PC-3 (cell line): ENCODE measurements at regions not wholly inside any gene's neighbourhood (a gene's known extent, or its start where the extent isn't known, plus 50 kb on each side); places are given as distances from the start of the nearest gene placed in this dataset.

ENCODE experiments used
- EZH2 ChIP-seq: fragments of 300-600 bp; sonication (generic); IDR thresholded peaks from one replicate; pipeline ENCODE4 v1.6.1; 2017; ENCODE audit warnings: antibody characterized with exemption, mild to moderate bottlenecking, low read length; ENCODE audit not compliant: unreplicated experiment
- EZH2phosphoT487 ChIP-seq: fragments of 300-600 bp; sonication (generic); IDR thresholded peaks from 2 replicates; pipeline ENCODE4 v1.6.1; 2018; ENCODE audit warnings: mild to moderate bottlenecking, antibody characterized with exemption, low read length, borderline replicate concordance
- TF ChIP-seq, protein P1 (sequence below): fragments of 300-600 bp; sonication (generic); conservative IDR thresholded peaks from 2 replicates; pipeline ENCODE4 v1.5.1; 2017; ENCODE audit warnings: antibody characterized with exemption, low read depth, mild to moderate bottlenecking, low read length

DNA sequence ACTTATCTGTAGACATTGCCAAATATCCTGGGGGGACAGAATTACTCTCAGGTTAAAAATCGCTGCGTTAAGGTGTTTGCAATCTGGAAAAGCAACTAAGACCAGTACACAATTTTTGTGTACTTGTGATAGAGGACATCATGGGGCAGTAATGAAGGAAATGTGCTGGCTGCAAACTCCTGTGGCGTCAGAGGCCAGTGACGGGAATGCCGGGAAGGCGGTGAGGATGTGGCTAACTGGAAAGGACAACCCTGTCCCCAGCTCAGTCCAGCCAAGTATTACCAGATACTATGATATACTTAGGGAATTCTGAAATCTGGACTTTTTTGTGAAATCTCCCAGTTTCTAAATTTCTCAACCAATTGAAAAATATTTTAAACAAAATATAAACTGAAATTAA is 103.1 kb upstream of the NANOS1 start:
- no peak for TF ChIP-seq EZH2
- TF ChIP-seq, protein P1, sequence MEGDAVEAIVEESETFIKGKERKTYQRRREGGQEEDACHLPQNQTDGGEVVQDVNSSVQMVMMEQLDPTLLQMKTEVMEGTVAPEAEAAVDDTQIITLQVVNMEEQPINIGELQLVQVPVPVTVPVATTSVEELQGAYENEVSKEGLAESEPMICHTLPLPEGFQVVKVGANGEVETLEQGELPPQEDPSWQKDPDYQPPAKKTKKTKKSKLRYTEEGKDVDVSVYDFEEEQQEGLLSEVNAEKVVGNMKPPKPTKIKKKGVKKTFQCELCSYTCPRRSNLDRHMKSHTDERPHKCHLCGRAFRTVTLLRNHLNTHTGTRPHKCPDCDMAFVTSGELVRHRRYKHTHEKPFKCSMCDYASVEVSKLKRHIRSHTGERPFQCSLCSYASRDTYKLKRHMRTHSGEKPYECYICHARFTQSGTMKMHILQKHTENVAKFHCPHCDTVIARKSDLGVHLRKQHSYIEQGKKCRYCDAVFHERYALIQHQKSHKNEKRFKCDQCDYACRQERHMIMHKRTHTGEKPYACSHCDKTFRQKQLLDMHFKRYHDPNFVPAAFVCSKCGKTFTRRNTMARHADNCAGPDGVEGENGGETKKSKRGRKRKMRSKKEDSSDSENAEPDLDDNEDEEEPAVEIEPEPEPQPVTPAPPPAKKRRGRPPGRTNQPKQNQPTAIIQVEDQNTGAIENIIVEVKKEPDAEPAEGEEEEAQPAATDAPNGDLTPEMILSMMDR = no peak
- TF ChIP-seq EZH2phosphoT487 = no peak
